Endothelial cell of umbilical vein (primary cell): ENCODE measurements at regions not wholly inside any gene's neighbourhood (a gene's known extent, or its start where the extent isn't known, plus 50 kb on each side); places are given as distances from the start of the nearest gene placed in this dataset.

ENCODE experiments used
- BruUV-seq: library from RNA; stranded (reverse); fragments of 400-500 nt; replicated peaks from 2 replicates; lab custom pipeline; 2021; lab: Mats Ljungman, UMichigan
- CTCF ChIA-PET: fragments of 300-600, 350-600 bp; sonication (Branson Sonifier 250); formaldehyde crosslinking; loops from one replicate; lab custom pipeline; 2021; ENCODE audit warnings: antibody characterized with exemption, inconsistent platforms; lab: Charles Lee
- POLR2A ChIA-PET: fragments of 300-600, 350-600 bp; sonication (Branson Sonifier 250); formaldehyde crosslinking; loops from one replicate; lab custom pipeline; 2021; ENCODE audit warnings: antibody characterized with exemption, inconsistent platforms; lab: Charles Lee
- DNase-seq: peaks from one replicate; pipeline ENCODE4 v3.0.0-alpha.2; 2011; ENCODE audit warnings: low read depth, low spot score
- FAIRE-seq: peaks from 2 replicates; lab custom pipeline; 2011; peaks lifted over from hg19 to GRCh38; lab: Jason Lieb, UNC
- H2AFZ ChIP-seq: 2 replicates; pipeline ENCODE4 v1.6.0; 2012; ENCODE audit warnings: low read depth, low read length, control low read depth, inconsistent platforms
- H3K27ac ChIP-seq: 2 replicates; pipeline ENCODE4 v1.5.1; 2011; ENCODE audit warnings: low read depth, mild to moderate bottlenecking, control low read depth, low read length, moderate library complexity; ENCODE audit not compliant: insufficient read depth
- H3K27me3 ChIP-seq, 2 experiments: 2 replicates each; pipeline versions ENCODE4 v1.6.0 to v1.6.1; 2011; ENCODE audit warnings: low read length in 2 of 2, mixed read lengths in 1 of 2; ENCODE audit not compliant: control insufficient read depth in 2 of 2, insufficient read depth in 2 of 2
- H3K36me3 ChIP-seq, 2 experiments: 2 replicates in 1 of 2; 3 replicates in 1 of 2; pipeline ENCODE4 v1.5.1; 2011; ENCODE audit warnings: low read length in 2 of 2, mild to moderate bottlenecking in 1 of 2, moderate library complexity in 1 of 2; ENCODE audit not compliant: control insufficient read depth in 2 of 2, insufficient read depth in 2 of 2; ENCODE audit errors: extremely low read depth in 1 of 2
- H3K4me1 ChIP-seq: 3 replicates; pipeline ENCODE4 v1.5.1; 2011; ENCODE audit warnings: mild to moderate bottlenecking, low read length; ENCODE audit not compliant: control insufficient read depth, insufficient read depth; ENCODE audit errors: extremely low read depth
- H3K4me2 ChIP-seq: 2 replicates; pipeline ENCODE4 v1.6.1; 2011; ENCODE audit warnings: low read length, control low read depth, mixed read lengths; ENCODE audit not compliant: insufficient read depth
- H3K4me3 ChIP-seq, 3 experiments: fragments of 200-600 bp in 1 of 3; sonication (generic), shearing (Covaris generic) in 1 of 3; replicated peaks in 1 of 3; 2 replicates each; pipeline ENCODE4 v1.5.1; 2011 to 2016; ENCODE audit warnings: control low read depth in 3 of 3, low read length in 3 of 3, mild to moderate bottlenecking in 2 of 3, inconsistent platforms in 1 of 3, low read depth in 1 of 3, moderate library complexity in 1 of 3; ENCODE audit not compliant: insufficient read depth in 1 of 3
- H3K79me2 ChIP-seq: 2 replicates; pipeline ENCODE4 v1.6.0; 2012; ENCODE audit warnings: low read length, inconsistent platforms; ENCODE audit not compliant: control insufficient read depth, insufficient read depth
- H3K9ac ChIP-seq: replicated peaks from 2 replicates; pipeline ENCODE3; 2011; ENCODE audit warnings: low read length, control low read depth; ENCODE audit not compliant: insufficient read depth; ENCODE audit errors: extremely low read depth
- H3K9me1 ChIP-seq: replicated peaks from 3 replicates; pipeline ENCODE4 v1.6.0; 2011; ENCODE audit warnings: mild to moderate bottlenecking, low read length; ENCODE audit not compliant: control insufficient read depth, insufficient read depth; ENCODE audit errors: extremely low read depth
- H3K9me3 ChIP-seq: replicated peaks from 2 replicates; pipeline ENCODE4 v1.5.1; 2012; ENCODE audit warnings: low read length, inconsistent platforms; ENCODE audit not compliant: control insufficient read depth, insufficient read depth
- H4K20me1 ChIP-seq: replicated peaks from 2 replicates; pipeline ENCODE3; 2011; ENCODE audit warnings: mild to moderate bottlenecking, low read length; ENCODE audit not compliant: control insufficient read depth, insufficient read depth; ENCODE audit errors: extremely low read depth
- CTCF ChIP-seq, 2 donors: IDR thresholded peaks; 1 replicate in 1 of 2; 2 replicates in 1 of 2; pipeline ENCODE4 v1.5.1; 2011; ENCODE audit warnings: low read length in 2 of 2, mild to moderate bottlenecking in 2 of 2, moderate library complexity in 2 of 2, control low read depth in 1 of 2, inconsistent platforms in 1 of 2, low read depth in 1 of 2; ENCODE audit not compliant: insufficient read depth in 1 of 2; ENCODE audit errors: extremely low read depth in 1 of 2
- EZH2 ChIP-seq: IDR thresholded peaks from 2 replicates; pipeline ENCODE4 v1.6.1; 2012; ENCODE audit warnings: borderline replicate concordance, low read depth, mild to moderate bottlenecking, moderate library complexity, low read length, inconsistent platforms; ENCODE audit not compliant: severe bottlenecking
- FOS ChIP-seq: IDR thresholded peaks from 2 replicates; pipeline ENCODE4 v1.6.1; 2011; ENCODE audit warnings: mild to moderate bottlenecking, low read length, moderate library complexity, borderline replicate concordance; ENCODE audit not compliant: insufficient read depth
- GATA2 ChIP-seq: IDR thresholded peaks from 2 replicates; pipeline ENCODE4 v1.7.0; 2011; ENCODE audit warnings: low read depth, mild to moderate bottlenecking, moderate library complexity, mixed read lengths, low read length; ENCODE audit not compliant: insufficient read length, insufficient read depth
- JUN ChIP-seq: IDR thresholded peaks from 2 replicates; pipeline ENCODE4 v1.6.1; 2011; ENCODE audit warnings: borderline replicate concordance, low read depth; ENCODE audit not compliant: insufficient read length, insufficient read depth
- MAX ChIP-seq: IDR thresholded peaks from 2 replicates; pipeline ENCODE4 v1.6.1; 2011; ENCODE audit not compliant: insufficient read depth, insufficient read length
- MYC ChIP-seq: IDR thresholded peaks from one replicate; pipeline ENCODE4 v1.6.1; 2011; ENCODE audit warnings: mild to moderate bottlenecking, low read depth, low read length
- POLR2A ChIP-seq: IDR thresholded peaks from 2 replicates; pipeline ENCODE4 v1.6.1; 2012; ENCODE audit warnings: low read depth, mild to moderate bottlenecking, control low read depth, low read length
- POLR2AphosphoS5 ChIP-seq: IDR thresholded peaks from 2 replicates; pipeline ENCODE4 v1.6.1; 2012; ENCODE audit warnings: low read depth, mild to moderate bottlenecking, control low read depth, low read length, moderate library complexity; ENCODE audit not compliant: insufficient read depth
- dilution Hi-C: fragments of 300-500 bp; cut with MboI; formaldehyde crosslinking; loops from one replicate; pipeline ENCODE4 v1.15.0; 2019; ENCODE audit warnings: low sequenced_read_pairs; ENCODE audit not compliant: extremely low pct_ligation_motif_present
- intact Hi-C: fragments of 100-400 bp; cut with micrococcal nuclease; formaldehyde crosslinking; loops from one replicate; pipeline ENCODE4 v1.10.0; 2022

- no peak for TF ChIP-seq POLR2AphosphoS5
- no peak for TF ChIP-seq POLR2A
- no peak for TF ChIP-seq CTCF (IDR thresholded peaks at IDR 0.05; ENCODE audit: extremely low read depth in 1 of 2, insufficient read depth in 1 of 2, low read depth in 1 of 2, low read length in 2 of 2)
- no peak for TF ChIP-seq FOS
- TF ChIP-seq GATA2: no peak
- TF ChIP-seq JUN: no peak
- TF ChIP-seq MYC: no peak
- TF ChIP-seq MAX: no peak
- no peak for TF ChIP-seq EZH2
- POLR2A ChIA-PET: no interaction called here
Observed at GRCh38 chrX:139094671-139095592, 383.4 kb upstream of the FGF13 start.

More at GRCh38 chrX:139094671-139095592, 383.4 kb upstream of the FGF13 start:
- Histone ChIP-seq H3K9ac (no peak overlapping the region), H4K20me1 (no peaks in the 10 kb centered on the region), H3K4me3 (no peak overlapping the region), H3K4me1 (no peaks in the 10 kb centered on the region), H3K27ac (no peak overlapping the region), H3K9me1 (no peaks in the 10 kb centered on the region), H2AFZ (no peak overlapping the region), H3K4me2 (no peak overlapping the region), H3K79me2 (no peaks in the 10 kb centered on the region), H3K27me3 (no peaks in the 10 kb centered on the region), H3K9me3 (no peaks in the 10 kb centered on the region), H3K36me3 (no peaks in the 10 kb centered on the region)
- DNase-seq (no peak), FAIRE-seq (no peak)
- CTCF ChIA-PET: no interaction called here
- intact Hi-C loops (no loop called here), dilution Hi-C loops (no loop called here)
- no TSS peak for BruUV-seq
